GM23338 (cell line): ENCODE measurements at regions not wholly inside any gene's neighbourhood (a gene's known extent, or its start where the extent isn't known, plus 50 kb on each side); places are given as distances from the start of the nearest gene placed in this dataset.

Source experiments
- ATAC-seq: fragments of 200-7000 bp; cut with Tn5 transposase; 3 replicates; pipeline ENCODE4 v1.9.1; 2020
- DNase-seq: peaks from one replicate; pipeline ENCODE4 v3.0.0-alpha.2; 2015; ENCODE audit warnings: low spot score
- H2AFZ ChIP-seq: fragments of 200-600 bp; sonication (generic); 2 replicates; pipeline ENCODE4 v1.8.0; 2016; ENCODE audit warnings: antibody characterized with exemption, mild to moderate bottlenecking, moderate library complexity
- H3F3A ChIP-seq: fragments of 200-600 bp; sonication (generic); replicated peaks from 2 replicates; pipeline ENCODE4 v1.8.0; 2017; ENCODE audit warnings: antibody characterized with exemption, mixed run types, low read depth
- H3K27ac ChIP-seq: fragments of 200-600 bp; sonication (generic); 2 replicates; pipeline ENCODE4 v1.6.1; 2016; ENCODE audit warnings: low read depth
- H3K27me3 ChIP-seq: fragments of 200-600 bp; sonication (generic); 2 replicates; pipeline ENCODE4 v1.8.0; 2016; ENCODE audit warnings: mild to moderate bottlenecking, mixed run types, moderate library complexity; ENCODE audit not compliant: insufficient read depth
- H3K36me3 ChIP-seq: fragments of 200-600 bp; sonication (generic); 2 replicates; pipeline ENCODE4 v1.8.0; 2016; ENCODE audit warnings: mild to moderate bottlenecking; ENCODE audit not compliant: insufficient read depth
- H3K4me1 ChIP-seq: fragments of 200-600 bp; sonication (generic); 2 replicates; pipeline ENCODE4 v1.8.0; 2016; ENCODE audit warnings: mild to moderate bottlenecking, moderate library complexity; ENCODE audit not compliant: insufficient read depth
- H3K4me2 ChIP-seq: fragments of 200-600 bp; sonication (generic); 2 replicates; pipeline ENCODE4 v1.7.1; 2017; ENCODE audit warnings: mixed run types
- H3K4me3 ChIP-seq: fragments of 200-600 bp; sonication (generic); 2 replicates; pipeline ENCODE4 v1.6.1; 2016; ENCODE audit warnings: mixed run types
- H3K79me2 ChIP-seq: fragments of 200-600 bp; sonication (generic); replicated peaks from 2 replicates; pipeline ENCODE4 v1.8.0; 2017; ENCODE audit warnings: mild to moderate bottlenecking; ENCODE audit not compliant: insufficient read depth
- H3K9me2 ChIP-seq: fragments of 200-600 bp; sonication (generic); 2 replicates; pipeline ENCODE4 v1.8.0; 2017; ENCODE audit not compliant: insufficient read depth
- H4K20me1 ChIP-seq: fragments of 200-600 bp; sonication (generic); replicated peaks from 2 replicates; pipeline ENCODE4 v1.8.0; 2017; ENCODE audit warnings: mild to moderate bottlenecking; ENCODE audit not compliant: insufficient read depth
- H3K27ac Mint-ChIP-seq: 2 replicates; pipeline ENCODE4 v1.8.0; 2020; ENCODE audit warnings: inconsistent platforms, mild to moderate bottlenecking, moderate library complexity, mixed read lengths
- H3K27me3 Mint-ChIP-seq: 3 replicates; pipeline ENCODE4 v1.8.0; 2022; ENCODE audit warnings: low read depth, mild to moderate bottlenecking, moderate library complexity, mixed read lengths, inconsistent platforms; ENCODE audit not compliant: insufficient read depth, poor library complexity
- H3K36me3 Mint-ChIP-seq: 3 replicates; pipeline ENCODE4 v1.8.0; 2021; ENCODE audit warnings: low read depth, mild to moderate bottlenecking, inconsistent platforms, moderate library complexity, mixed read lengths
- H3K4me1 Mint-ChIP-seq: 3 replicates; pipeline ENCODE4 v1.8.0; 2020; ENCODE audit warnings: mild to moderate bottlenecking, inconsistent platforms, mixed read lengths
- H3K4me3 Mint-ChIP-seq: 3 replicates; pipeline ENCODE4 v1.8.0; 2021; ENCODE audit warnings: moderate library complexity, mild to moderate bottlenecking, inconsistent platforms, mixed read lengths
- H3K9me3 Mint-ChIP-seq: 3 replicates; pipeline ENCODE4 v1.8.0; 2020; ENCODE audit warnings: moderate library complexity, mild to moderate bottlenecking, inconsistent platforms, mixed read lengths
- CREB1 ChIP-seq: fragments of 250-450 bp; sonication (Bioruptor Pico); IDR thresholded peaks from 2 replicates; pipeline ENCODE4 v1.5.0; 2020; ENCODE audit warnings: low read depth, mild to moderate bottlenecking, moderate library complexity
- CTCF ChIP-seq, 2 experiments: fragments of 200-600 bp in 1 of 2; sonication (generic) in 1 of 2; conservative IDR thresholded peaks; 2 replicates each; pipeline versions ENCODE4 v1.5.1 to v1.6.1; 2016 to 2017; ENCODE audit warnings: antibody characterized with exemption in 2 of 2, low read depth in 2 of 2, mild to moderate bottlenecking in 2 of 2, moderate library complexity in 1 of 2
- ETS1 ChIP-seq: IDR thresholded peaks from 2 replicates; pipeline ENCODE4 v1.6.1; 2016; ENCODE audit warnings: antibody characterized with exemption
- EZH2 ChIP-seq: fragments of 200-600 bp; sonication (generic); IDR thresholded peaks from one replicate; pipeline ENCODE4 v1.8.0; 2017; ENCODE audit warnings: antibody characterized with exemption, mild to moderate bottlenecking, low read depth; ENCODE audit not compliant: unreplicated experiment
- EZH2phosphoT487 ChIP-seq: fragments of 200-600 bp; sonication (generic); IDR thresholded peaks from one replicate; pipeline ENCODE4 v1.8.1; 2018; ENCODE audit warnings: antibody characterized with exemption; ENCODE audit not compliant: unreplicated experiment
- JUNB ChIP-seq: IDR thresholded peaks from one replicate; pipeline ENCODE4 v1.6.1; 2016; ENCODE audit warnings: antibody characterized with exemption; ENCODE audit not compliant: unreplicated experiment
- NANOG ChIP-seq: IDR thresholded peaks from 2 replicates; pipeline ENCODE4 v1.6.1; 2016; ENCODE audit warnings: antibody characterized with exemption, borderline replicate concordance
- POLR2AphosphoS5 ChIP-seq: IDR thresholded peaks from 2 replicates; pipeline ENCODE4 v1.6.1; 2016; ENCODE audit warnings: antibody characterized with exemption, low read depth
- REST ChIP-seq: IDR thresholded peaks from one replicate; pipeline ENCODE4 v1.6.1; 2018; ENCODE audit warnings: antibody characterized with exemption; ENCODE audit not compliant: unreplicated experiment
- STAT1 ChIP-seq: IDR thresholded peaks from one replicate; pipeline ENCODE4 v1.6.1; 2016; ENCODE audit warnings: antibody characterized with exemption; ENCODE audit not compliant: unreplicated experiment
- ZNF114 ChIP-seq: fragments of 250-450 bp; sonication (Bioruptor Pico); IDR thresholded peaks from 2 replicates; pipeline ENCODE4 v1.5.0; 2020; ENCODE audit warnings: mild to moderate bottlenecking, moderate library complexity
- ZNF331 ChIP-seq: fragments of 250-450 bp; sonication (Bioruptor Pico); IDR thresholded peaks from 2 replicates; pipeline ENCODE4 v1.5.0; 2020; ENCODE audit warnings: low read depth, mild to moderate bottlenecking, moderate library complexity
- ZNF462 ChIP-seq: fragments of 250-450 bp; sonication (Bioruptor Pico); IDR thresholded peaks from 2 replicates; pipeline ENCODE4 v1.5.0; 2020; ENCODE audit warnings: mild to moderate bottlenecking, moderate library complexity

GRCh38 chr11:133739481-133739880 is 105.8 kb downstream of the SPATA19 start:
- peaks cover 11% of the 10 kb centered on the region; the same call in 1 of the 3 replicates for H3K9me3 Mint-ChIP-seq
- H2AFZ ChIP-seq, result no peak overlapping the region
- no peaks in the 10 kb centered on the region for H3K4me1 Mint-ChIP-seq
- H3K4me2 ChIP-seq, result no peak overlapping the region
- H3K36me3 ChIP-seq, result no peaks in the 10 kb centered on the region
- H3K4me1 ChIP-seq, result no peaks in the 10 kb centered on the region
- H3K79me2 ChIP-seq, result no peaks in the 10 kb centered on the region
- H3F3A ChIP-seq, result no peaks in the 10 kb centered on the region
- H3K27me3 Mint-ChIP-seq, result peaks cover 3% of the 10 kb centered on the region
- no peak for DNase-seq
- H3K9me2 ChIP-seq, result 0 out of 2 replicates have a peak, but pooled peaks cover 3% of the 10 kb centered on the region
- H4K20me1 ChIP-seq, result no peaks in the 10 kb centered on the region
- no peaks in the 10 kb centered on the region; the same call in 2 of the 3 replicates for H3K36me3 Mint-ChIP-seq
- no peak overlapping the region for H3K27ac ChIP-seq
- TF ChIP-seq CREB1 (no peak), REST (no peak), CTCF (conservative IDR thresholded peaks at IDR 0.05; ENCODE audit: low read depth in 2 of 2) (no peak), ETS1 (no peak), ZNF462 (CRISPR knock-in tag) (no peak), EZH2phosphoT487 (no peak), NANOG (no peak), STAT1 (no peak), JUNB (no peak), EZH2 (no peak), ZNF331 (no peak), ZNF114 (no peak), POLR2AphosphoS5 (no peak)
- H3K4me3 Mint-ChIP-seq, result no peak overlapping the region
- H3K27ac Mint-ChIP-seq, result no peak overlapping the region
- no peak for ATAC-seq
- H3K27me3 ChIP-seq, result no peaks in the 10 kb centered on the region
- no peak overlapping the region for H3K4me3 ChIP-seq
